Activated CD4-positive, alpha-beta memory T cell treated with anti-CD3 and anti-CD28 coated beads, Interleukin-2, amount 10 ng/mL, durations not matched to agents 7 days and 5 days (primary cell): ENCODE measurements at regions not wholly inside any gene's neighbourhood (a gene's known extent, or its start where the extent isn't known, plus 50 kb on each side); places are given as distances from the start of the nearest gene placed in this dataset.
"Not testable (repeated sequence)": the region's sequence is repeated elsewhere in the genome, so short reads cannot be mapped to it uniquely, and the experiment has no call there.

ENCODE experiments used
- CTCF ChIA-PET: fragments of 350-600 bp; sonication (Branson Sonifier 250); formaldehyde crosslinking; loops from one replicate; lab custom pipeline; 2021; ENCODE audit warnings: antibody characterized with exemption, inconsistent platforms; lab: Charles Lee
- POLR2A ChIA-PET: fragments of 350-600 bp; sonication (Branson Sonifier 250); formaldehyde crosslinking; loops from one replicate; lab custom pipeline; 2021; ENCODE audit warnings: antibody characterized with exemption; lab: Charles Lee
- DNase-seq: peaks from one replicate; pipeline ENCODE4 v3.0.0-alpha.2; 2020
- H3K27ac Mint-ChIP-seq: one replicate; pipeline ENCODE4 v1.8.0; 2021; ENCODE audit warnings: mild to moderate bottlenecking, mixed read lengths
- H3K27me3 Mint-ChIP-seq: one replicate; pipeline ENCODE4 v1.8.0; 2021; ENCODE audit warnings: mixed read lengths
- H3K36me3 Mint-ChIP-seq: one replicate; pipeline ENCODE4 v1.8.0; 2021; ENCODE audit warnings: low read depth, mixed read lengths
- H3K4me1 Mint-ChIP-seq: one replicate; pipeline ENCODE4 v1.8.0; 2021; ENCODE audit warnings: mixed read lengths
- H3K4me3 Mint-ChIP-seq: one replicate; pipeline ENCODE4 v1.8.0; 2021; ENCODE audit warnings: mild to moderate bottlenecking, mixed read lengths
- H3K9me3 Mint-ChIP-seq: one replicate; pipeline ENCODE4 v1.8.0; 2021; ENCODE audit warnings: mixed read lengths

GRCh38 chr9:83191154-83191553 is 128.2 kb upstream of the RASEF start:
- H3K27me3 Mint-ChIP-seq: no peaks in the 10 kb centered on the region
- no peaks in the 10 kb centered on the region for H3K36me3 Mint-ChIP-seq
- ChIA-PET CTCF (no interaction called here), POLR2A (no interaction called here)
- no peaks in the 10 kb centered on the region for H3K4me1 Mint-ChIP-seq
- no peak overlapping the region for H3K4me3 Mint-ChIP-seq
- no peak for DNase-seq
- H3K27ac Mint-ChIP-seq: no peak overlapping the region
- H3K9me3 Mint-ChIP-seq: no peaks in the 10 kb centered on the region

GRCh38 chr9:83189026-83189425 is 126.1 kb upstream of the RASEF start:
- CTCF ChIA-PET, H3K4me3 Mint-ChIP-seq, H3K4me1 Mint-ChIP-seq, H3K27me3 Mint-ChIP-seq, H3K9me3 Mint-ChIP-seq, POLR2A ChIA-PET, DNase-seq, H3K36me3 Mint-ChIP-seq, H3K27ac Mint-ChIP-seq: not testable (repeated sequence)

GRCh38 chr9:83188277-83188676 is 125.3 kb upstream of the RASEF start:
- no peak for DNase-seq
- no peaks in the 10 kb centered on the region for H3K27me3 Mint-ChIP-seq
- H3K27ac Mint-ChIP-seq: no peak overlapping the region
- CTCF ChIA-PET: no interaction called here
- H3K9me3 Mint-ChIP-seq: no peaks in the 10 kb centered on the region
- H3K4me3 Mint-ChIP-seq: no peak overlapping the region
- H3K36me3 Mint-ChIP-seq: no peaks in the 10 kb centered on the region
- H3K4me1 Mint-ChIP-seq: no peaks in the 10 kb centered on the region
- POLR2A ChIA-PET: no interaction called here

DNA sequence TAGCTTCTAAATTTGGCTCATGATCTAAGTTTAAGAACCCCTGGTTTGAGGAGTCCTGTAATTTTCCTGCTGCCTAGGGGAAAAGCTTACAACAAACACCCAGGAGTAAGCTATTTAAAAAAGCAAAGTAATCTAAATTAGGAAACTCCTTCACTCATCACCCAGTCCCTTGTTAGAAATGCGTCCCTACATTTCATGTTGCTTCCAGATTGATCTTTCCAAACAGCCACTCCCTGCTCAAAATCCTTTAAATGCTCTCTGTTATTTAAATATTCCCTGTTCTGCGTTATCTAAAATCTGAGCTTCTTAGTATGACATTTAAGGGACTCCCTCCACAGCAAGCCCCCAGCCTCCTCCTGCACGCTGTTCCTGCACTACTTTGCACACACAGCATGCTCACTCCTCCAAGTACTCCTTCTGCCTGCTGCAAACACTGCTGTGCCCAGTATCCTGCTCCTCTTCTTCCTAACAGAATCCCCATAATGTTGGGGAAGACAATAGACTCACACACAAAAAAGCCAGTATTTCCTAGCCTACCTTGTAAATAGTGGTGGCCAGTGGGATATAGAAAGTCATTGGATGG is 123.3 kb upstream of the RASEF start:
- ChIA-PET POLR2A (no interaction called here), CTCF (no interaction called here)
- H3K27me3 Mint-ChIP-seq: no peaks in the 10 kb centered on the region
- H3K4me3 Mint-ChIP-seq: no peak overlapping the region
- no peaks in the 10 kb centered on the region for H3K36me3 Mint-ChIP-seq
- no peak for DNase-seq
- H3K4me1 Mint-ChIP-seq: no peaks in the 10 kb centered on the region
- H3K9me3 Mint-ChIP-seq: no peaks in the 10 kb centered on the region
- H3K27ac Mint-ChIP-seq: no peak overlapping the region

DNA sequence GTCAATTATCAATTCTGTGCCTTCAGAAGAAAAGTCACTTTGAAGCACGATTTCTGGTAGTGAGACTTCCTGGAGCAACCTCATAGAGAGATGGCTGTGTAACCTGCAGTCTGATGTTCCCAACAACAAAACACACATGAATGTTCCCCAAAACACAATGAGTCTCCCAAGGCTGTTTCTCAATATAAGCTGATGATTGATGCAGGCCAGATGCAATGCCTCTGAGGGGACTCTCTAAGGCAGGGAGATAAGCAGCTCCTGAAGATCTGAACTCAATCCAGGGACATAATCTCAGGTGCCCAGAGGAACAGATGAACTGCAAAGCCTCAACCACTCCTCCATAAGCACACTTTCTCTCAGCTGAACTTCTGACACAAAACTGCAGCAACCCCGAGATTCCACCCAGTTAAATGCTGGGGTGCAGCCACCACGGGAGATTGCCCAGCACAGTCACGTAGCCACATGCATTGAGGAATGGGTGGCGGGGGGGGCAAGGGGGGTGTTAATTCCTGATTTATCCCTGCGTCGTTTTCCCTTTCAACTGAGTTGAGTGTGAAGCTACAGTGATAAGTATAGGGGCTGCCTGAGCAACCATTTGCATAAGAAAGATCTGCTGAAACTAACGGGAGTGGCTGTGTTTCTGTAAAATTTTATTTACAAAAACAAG is 122.7 kb upstream of the RASEF start:
- ChIA-PET POLR2A (no interaction called here), CTCF (no interaction called here)
- Mint-ChIP-seq H3K4me3 (no peak overlapping the region), H3K27ac (no peak overlapping the region), H3K36me3 (no peaks in the 10 kb centered on the region), H3K27me3 (no peaks in the 10 kb centered on the region), H3K4me1 (no peaks in the 10 kb centered on the region), H3K9me3 (no peaks in the 10 kb centered on the region)
- no peak for DNase-seq

DNA sequence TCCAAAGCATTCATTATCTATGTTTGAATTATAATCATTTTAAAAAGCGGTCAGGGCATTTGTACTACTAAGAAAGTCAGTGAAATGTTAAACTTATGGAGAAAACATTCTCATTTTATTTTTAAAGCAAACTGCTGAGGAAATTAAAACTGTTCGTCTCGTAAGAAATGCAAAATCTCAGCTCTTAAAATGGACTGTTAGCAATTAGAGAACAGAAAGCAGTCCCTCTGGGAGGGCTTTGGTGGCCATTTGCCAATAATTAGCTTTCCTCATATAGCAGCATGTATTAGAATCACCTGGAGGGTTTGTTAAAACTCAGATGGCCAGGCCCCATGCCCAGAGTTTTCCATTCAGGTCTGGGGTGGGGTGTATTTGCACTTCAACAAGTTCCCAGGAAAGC is 120.7 kb upstream of the RASEF start:
- no peaks in the 10 kb centered on the region for H3K27me3 Mint-ChIP-seq
- no peak overlapping the region for H3K27ac Mint-ChIP-seq
- H3K36me3 Mint-ChIP-seq: no peaks in the 10 kb centered on the region
- DNase-seq: no peak
- H3K9me3 Mint-ChIP-seq: no peaks in the 10 kb centered on the region
- CTCF ChIA-PET: no interaction called here
- H3K4me1 Mint-ChIP-seq: no peaks in the 10 kb centered on the region
- POLR2A ChIA-PET: no interaction called here
- no peak overlapping the region for H3K4me3 Mint-ChIP-seq

DNA sequence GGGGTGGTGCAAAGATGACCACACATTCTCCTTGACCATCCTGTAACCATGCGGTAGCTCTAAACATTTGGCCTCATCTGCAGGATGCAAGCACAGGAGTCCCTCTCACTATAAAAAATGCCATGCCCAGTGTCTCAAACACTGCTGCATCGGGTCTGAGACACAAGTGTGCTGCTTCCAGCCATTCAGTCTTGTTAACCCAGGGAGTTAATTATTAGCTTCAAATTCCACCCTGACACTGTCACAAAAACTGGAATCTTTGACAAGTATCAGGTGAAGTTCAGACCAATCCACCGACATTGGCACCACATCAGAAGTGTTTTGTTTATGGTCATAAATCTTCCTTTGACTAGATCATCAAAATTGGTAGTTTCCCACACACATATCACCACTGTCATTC is 119.1 kb upstream of the RASEF start:
- ChIA-PET POLR2A (no interaction called here), CTCF (no interaction called here)
- Mint-ChIP-seq H3K27me3 (no peaks in the 10 kb centered on the region), H3K36me3 (no peaks in the 10 kb centered on the region), H3K27ac (no peak overlapping the region), H3K4me3 (no peak overlapping the region), H3K9me3 (peaks cover 3% of the 10 kb centered on the region), H3K4me1 (no peaks in the 10 kb centered on the region)
- DNase-seq: no peak

DNA sequence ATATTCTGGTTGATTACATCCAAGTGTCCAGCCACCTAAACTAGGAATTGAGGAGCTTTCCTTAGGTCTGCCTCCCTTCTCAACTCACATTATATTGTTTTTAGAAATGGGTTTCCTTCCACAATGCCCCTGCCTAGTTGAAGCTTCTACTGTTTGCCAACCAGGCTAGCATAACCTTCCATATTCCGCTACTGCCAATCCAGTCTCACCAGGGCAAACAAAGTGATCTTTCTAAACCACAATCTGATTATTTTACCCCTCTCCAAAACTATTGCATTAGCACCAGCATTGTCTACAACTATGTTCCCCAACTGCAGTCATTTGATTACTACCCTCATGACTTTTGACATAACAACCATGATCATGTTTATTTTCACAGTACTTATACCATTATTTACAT is 115.8 kb upstream of the RASEF start:
- ChIA-PET POLR2A (no interaction called here), CTCF (no interaction called here)
- Mint-ChIP-seq H3K27ac (no peak overlapping the region), H3K4me3 (no peak overlapping the region), H3K36me3 (no peaks in the 10 kb centered on the region), H3K4me1 (no peaks in the 10 kb centered on the region), H3K27me3 (no peaks in the 10 kb centered on the region), H3K9me3 (peaks cover 3% of the 10 kb centered on the region)
- DNase-seq: no peak

- Mint-ChIP-seq H3K27me3 (no peaks in the 10 kb centered on the region), H3K4me3 (no peak overlapping the region), H3K9me3 (peaks cover 3% of the 10 kb centered on the region), H3K27ac (no peak overlapping the region), H3K36me3 (no peaks in the 10 kb centered on the region), H3K4me1 (no peaks in the 10 kb centered on the region)
- CTCF ChIA-PET: no interaction called here
- POLR2A ChIA-PET: no interaction called here
- DNase-seq: no peak
Measured at GRCh38 chr9:83177747-83178146, 114.8 kb upstream of the RASEF start.

DNA sequence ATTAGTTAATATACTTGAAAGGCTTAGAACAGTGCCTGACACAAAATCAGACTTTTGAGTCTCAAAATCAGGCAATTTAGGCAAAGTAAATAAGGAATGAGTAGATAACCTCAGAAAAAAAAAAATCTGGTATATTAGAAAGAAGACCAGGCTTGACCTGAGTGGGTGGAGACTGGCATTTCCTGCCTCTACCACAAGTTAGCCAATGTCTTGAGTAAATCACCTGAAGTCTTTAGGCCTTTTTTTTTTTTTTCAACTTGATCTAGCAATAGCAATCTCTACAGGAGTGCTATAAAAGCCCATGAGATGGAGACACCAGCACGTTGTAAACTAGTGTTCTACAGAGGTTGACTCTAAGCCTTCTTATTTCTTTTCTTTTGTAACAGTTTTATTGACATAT is 104.2 kb upstream of the RASEF start:
- CTCF ChIA-PET: no interaction called here

DNA sequence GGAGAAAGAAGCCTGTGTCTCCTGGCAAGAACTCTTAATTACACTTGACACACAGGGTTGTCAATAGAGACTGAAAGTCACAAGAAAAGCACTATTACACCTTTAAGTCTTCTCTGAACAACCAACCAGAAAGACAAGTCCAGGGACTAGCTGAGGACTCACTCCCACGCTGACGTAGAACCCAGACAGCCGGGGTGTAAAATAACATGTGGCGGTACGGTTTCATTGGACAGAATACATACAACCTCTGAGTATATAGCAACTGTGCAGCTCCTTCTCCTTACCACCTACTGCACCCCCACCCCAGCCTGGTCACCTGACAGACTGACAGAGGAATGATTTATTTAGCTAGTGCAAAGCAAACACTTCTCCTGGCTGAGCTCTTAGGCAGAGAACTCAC is 103.4 kb upstream of the RASEF start:
- no peaks in the 10 kb centered on the region for H3K36me3 Mint-ChIP-seq
- H3K27me3 Mint-ChIP-seq: no peaks in the 10 kb centered on the region
- H3K4me1 Mint-ChIP-seq: no peaks in the 10 kb centered on the region
- ChIA-PET CTCF (no interaction called here), POLR2A (no interaction called here)
- DNase-seq: no peak
- no peak overlapping the region for H3K4me3 Mint-ChIP-seq
- no peaks in the 10 kb centered on the region for H3K9me3 Mint-ChIP-seq
- H3K27ac Mint-ChIP-seq: no peak overlapping the region

More for the DNA sequence above, 104.2 kb upstream of the RASEF start:
- no peaks in the 10 kb centered on the region for H3K27me3 Mint-ChIP-seq
- POLR2A ChIA-PET: no interaction called here
- H3K9me3 Mint-ChIP-seq: no peaks in the 10 kb centered on the region
- no peak overlapping the region for H3K27ac Mint-ChIP-seq
- no peak overlapping the region for H3K4me3 Mint-ChIP-seq
- H3K4me1 Mint-ChIP-seq: no peaks in the 10 kb centered on the region
- DNase-seq: no peak
- no peaks in the 10 kb centered on the region for H3K36me3 Mint-ChIP-seq

GRCh38 chr9:83155733-83156132 is 92.8 kb upstream of the RASEF start:
- Mint-ChIP-seq H3K27ac (no peak overlapping the region), H3K36me3 (no peaks in the 10 kb centered on the region), H3K27me3 (no peaks in the 10 kb centered on the region), H3K4me1 (no peaks in the 10 kb centered on the region), H3K4me3 (no peak overlapping the region), H3K9me3 (peaks cover 8% of the 10 kb centered on the region)
- ChIA-PET CTCF (no interaction called here), POLR2A (no interaction called here)
- no peak for DNase-seq

DNA sequence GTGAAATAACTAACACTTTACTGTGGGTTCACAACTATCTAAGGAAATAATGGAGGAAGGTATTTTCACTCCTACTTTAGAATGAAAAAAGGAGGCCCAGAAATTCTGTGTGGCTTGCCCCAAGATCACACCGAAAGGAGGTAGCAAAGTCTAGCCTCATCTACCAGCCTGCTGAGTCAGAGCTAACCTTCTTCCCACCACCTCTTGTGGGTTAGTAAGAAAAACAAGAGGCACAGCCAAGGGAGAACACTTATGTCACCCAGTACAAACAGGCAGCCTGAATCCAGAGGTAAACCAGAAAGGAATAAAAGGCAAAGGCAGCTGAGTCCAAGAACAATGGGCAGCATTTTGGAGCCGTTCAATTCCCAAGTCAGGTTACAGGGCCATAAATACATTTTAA is 91.9 kb upstream of the RASEF start:
- no peaks in the 10 kb centered on the region for H3K4me1 Mint-ChIP-seq
- ChIA-PET CTCF (no interaction called here), POLR2A (no interaction called here)
- no peaks in the 10 kb centered on the region for H3K27me3 Mint-ChIP-seq
- H3K27ac Mint-ChIP-seq: no peak overlapping the region
- DNase-seq: no peak
- no peaks in the 10 kb centered on the region for H3K36me3 Mint-ChIP-seq
- H3K4me3 Mint-ChIP-seq: no peak overlapping the region
- H3K9me3 Mint-ChIP-seq: peaks cover 3% of the 10 kb centered on the region

- H3K4me1 Mint-ChIP-seq: no peaks in the 10 kb centered on the region
- CTCF ChIA-PET: no interaction called here
- H3K4me3 Mint-ChIP-seq: no peak overlapping the region
- DNase-seq: no peak
- H3K9me3 Mint-ChIP-seq: peaks cover 3% of the 10 kb centered on the region
- POLR2A ChIA-PET: no interaction called here
- H3K36me3 Mint-ChIP-seq: no peaks in the 10 kb centered on the region
- H3K27ac Mint-ChIP-seq: no peak overlapping the region
- no peaks in the 10 kb centered on the region for H3K27me3 Mint-ChIP-seq
Measured at GRCh38 chr9:83154087-83154736, 91.3 kb upstream of the RASEF start.
